ENCODE measurements at regions not wholly inside any gene's neighbourhood (a gene's known extent, or its start where the extent isn't known, plus 50 kb on each side); places are given as distances from the start of the nearest gene placed in this dataset.

DNA sequence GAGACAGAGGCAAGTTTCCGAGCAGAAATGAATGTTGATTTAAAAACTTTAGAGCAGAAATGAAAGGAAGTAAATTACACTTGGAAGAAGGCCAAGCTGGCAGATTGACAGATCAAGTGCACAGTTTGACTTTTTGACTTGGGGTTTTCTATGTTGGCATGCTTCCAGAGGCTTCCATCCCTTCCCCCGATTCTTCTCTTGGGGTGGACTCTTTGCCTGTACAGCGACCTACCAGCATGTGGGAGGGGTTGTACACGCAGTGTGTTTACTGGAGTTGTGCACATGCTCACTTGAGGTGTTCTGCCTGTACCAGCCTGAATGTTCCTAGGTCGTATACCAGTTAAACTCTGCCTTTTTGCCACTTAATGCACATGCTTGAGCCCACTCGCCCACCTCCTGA, 701.5 kb upstream of the GBE1 start:
- Histone ChIP-seq H3K79me2 (ENCODE audit: control insufficient read depth, insufficient read depth, low read length) (no peaks in the 10 kb centered on the region), H3K9me3 (replicated peaks; ENCODE audit: control insufficient read depth, insufficient read depth, low read depth, low read length) (no peaks in the 10 kb centered on the region), H3K4me3 (no peak overlapping the region), H3K27me3 (ENCODE audit: control insufficient read depth in 2 of 2, insufficient read depth in 2 of 2, low read length in 2 of 2) (no peaks in the 10 kb centered on the region), H3K9me1 (ENCODE audit: control insufficient read depth, insufficient read depth, low read length) (no peaks in the 10 kb centered on the region), H2AFZ (ENCODE audit: low read depth, low read length) (no peak overlapping the region), H4K20me1 (replicated peaks; ENCODE audit: control insufficient read depth, insufficient read depth, low read length) (no peaks in the 10 kb centered on the region), H3K4me2 (ENCODE audit: insufficient read depth, low read length) (no peak overlapping the region), H3K9ac (ENCODE audit: insufficient read depth in 1 of 2, low read depth in 2 of 2, low read length in 2 of 2) (no peak overlapping the region), H3K36me3 (ENCODE audit: control insufficient read depth, insufficient read depth, low read length) (no peaks in the 10 kb centered on the region), H3K4me1 (replicated peaks in 1 of 2; ENCODE audit: control insufficient read depth in 2 of 2, insufficient read depth in 2 of 2, low read length in 2 of 2) (no peaks in the 10 kb centered on the region), H3K27ac (ENCODE audit: extremely low read depth, low read depth, low read length) (no peak overlapping the region)
- in situ Hi-C loops (cut with MboI) (no loop called here), intact Hi-C loops (cut with micrococcal nuclease) (no loop called here)
- POLR2A ChIA-PET, result no interaction called here
- DNase-seq (ENCODE audit: extremely low read depth in 1 of 4, low spot score in 3 of 4) (no peak), FAIRE-seq (no peak), ATAC-seq (no peak)
- 0% methylated on average over 5 of the region's 6 CpGs for WGBS (ENCODE audit: insufficient coverage, low coverage, missing lambda C conversion rate)
- no TSS peak for BruUV-seq (replicated peaks)
- CTCF ChIA-PET (ENCODE audit: low intra/inter-chr PET ratio), result no interaction called here
- no peak for TF ChIP-seq BRF1 (IDR thresholded peaks at IDR 0.05; ENCODE audit: borderline replicate concordance, extremely low read depth, insufficient read length)
- TF ChIP-seq, protein P1, sequence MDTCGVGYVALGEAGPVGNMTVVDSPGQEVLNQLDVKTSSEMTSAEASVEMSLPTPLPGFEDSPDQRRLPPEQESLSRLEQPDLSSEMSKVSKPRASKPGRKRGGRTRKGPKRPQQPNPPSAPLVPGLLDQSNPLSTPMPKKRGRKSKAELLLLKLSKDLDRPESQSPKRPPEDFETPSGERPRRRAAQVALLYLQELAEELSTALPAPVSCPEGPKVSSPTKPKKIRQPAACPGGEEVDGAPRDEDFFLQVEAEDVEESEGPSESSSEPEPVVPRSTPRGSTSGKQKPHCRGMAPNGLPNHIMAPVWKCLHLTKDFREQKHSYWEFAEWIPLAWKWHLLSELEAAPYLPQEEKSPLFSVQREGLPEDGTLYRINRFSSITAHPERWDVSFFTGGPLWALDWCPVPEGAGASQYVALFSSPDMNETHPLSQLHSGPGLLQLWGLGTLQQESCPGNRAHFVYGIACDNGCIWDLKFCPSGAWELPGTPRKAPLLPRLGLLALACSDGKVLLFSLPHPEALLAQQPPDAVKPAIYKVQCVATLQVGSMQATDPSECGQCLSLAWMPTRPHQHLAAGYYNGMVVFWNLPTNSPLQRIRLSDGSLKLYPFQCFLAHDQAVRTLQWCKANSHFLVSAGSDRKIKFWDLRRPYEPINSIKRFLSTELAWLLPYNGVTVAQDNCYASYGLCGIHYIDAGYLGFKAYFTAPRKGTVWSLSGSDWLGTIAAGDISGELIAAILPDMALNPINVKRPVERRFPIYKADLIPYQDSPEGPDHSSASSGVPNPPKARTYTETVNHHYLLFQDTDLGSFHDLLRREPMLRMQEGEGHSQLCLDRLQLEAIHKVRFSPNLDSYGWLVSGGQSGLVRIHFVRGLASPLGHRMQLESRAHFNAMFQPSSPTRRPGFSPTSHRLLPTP (IDR thresholded peaks at IDR 0.05; ENCODE audit: borderline replicate concordance, extremely low read depth, insufficient read length), result no peak
- TF ChIP-seq NFRKB (IDR thresholded peaks at IDR 0.05; ENCODE audit: low read depth), result no peak
- no peak for TF ChIP-seq SMARCA4 (IDR thresholded peaks at IDR 0.05)
